Hematopoietic multipotent progenitor cell treated with erythropoietin and hydrocortisone succinate and interleukin-3 and kit ligand, for 15 days (in vitro differentiated cells): ENCODE measurements at regions not wholly inside any gene's neighbourhood (a gene's known extent, or its start where the extent isn't known, plus 50 kb on each side); places are given as distances from the start of the nearest gene placed in this dataset.
"Not testable (repeated sequence)": the region's sequence is repeated elsewhere in the genome, so short reads cannot be mapped to it uniquely, and the experiment has no call there.

Experiments
- DNase-seq: peaks from one replicate; pipeline ENCODE4 v3.0.0-alpha.2; 2015; ENCODE audit warnings: low spot score

DNA sequence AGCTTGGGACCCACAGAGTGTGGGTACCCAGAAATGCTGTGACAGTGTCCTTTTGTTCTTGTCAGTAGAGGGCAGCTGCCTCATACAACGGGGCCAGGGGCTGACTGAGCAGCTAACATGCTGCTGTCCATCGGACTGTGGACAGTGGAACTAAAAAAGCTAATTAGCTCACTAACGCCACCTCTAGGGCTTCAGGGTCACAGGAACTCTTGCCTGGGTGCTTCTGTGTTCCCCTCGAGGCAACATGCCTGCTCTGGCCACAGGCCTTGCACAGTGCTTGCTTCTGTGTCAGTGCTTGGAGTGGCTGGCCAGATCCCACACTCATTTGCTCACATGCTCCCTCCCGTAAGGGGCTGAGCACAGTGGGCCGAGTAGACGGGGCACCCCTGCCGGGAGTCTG, 377.0 kb downstream of the OLFM4 start:
- DNase-seq: no peak

DNA sequence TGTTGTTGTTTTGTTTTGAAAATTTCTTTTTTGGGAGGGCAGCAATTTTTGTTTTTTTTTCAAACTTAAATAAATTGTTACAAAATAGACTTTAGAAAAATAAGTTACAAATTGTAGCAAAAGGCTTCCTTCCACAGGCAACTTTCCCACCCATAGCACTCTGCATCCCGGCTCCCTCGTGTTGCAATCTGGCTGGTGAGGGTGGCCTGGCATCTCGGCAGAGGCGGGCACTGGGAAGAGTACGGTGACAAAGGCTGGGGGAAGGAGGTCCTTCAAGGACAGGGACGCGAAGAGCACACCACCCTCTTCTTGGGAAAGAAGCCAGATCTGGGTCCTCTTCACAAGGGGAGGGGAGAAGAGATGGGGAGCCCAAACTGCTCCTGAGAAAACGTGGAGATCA, 379.7 kb downstream of the OLFM4 start:
- DNase-seq: no peak

DNA sequence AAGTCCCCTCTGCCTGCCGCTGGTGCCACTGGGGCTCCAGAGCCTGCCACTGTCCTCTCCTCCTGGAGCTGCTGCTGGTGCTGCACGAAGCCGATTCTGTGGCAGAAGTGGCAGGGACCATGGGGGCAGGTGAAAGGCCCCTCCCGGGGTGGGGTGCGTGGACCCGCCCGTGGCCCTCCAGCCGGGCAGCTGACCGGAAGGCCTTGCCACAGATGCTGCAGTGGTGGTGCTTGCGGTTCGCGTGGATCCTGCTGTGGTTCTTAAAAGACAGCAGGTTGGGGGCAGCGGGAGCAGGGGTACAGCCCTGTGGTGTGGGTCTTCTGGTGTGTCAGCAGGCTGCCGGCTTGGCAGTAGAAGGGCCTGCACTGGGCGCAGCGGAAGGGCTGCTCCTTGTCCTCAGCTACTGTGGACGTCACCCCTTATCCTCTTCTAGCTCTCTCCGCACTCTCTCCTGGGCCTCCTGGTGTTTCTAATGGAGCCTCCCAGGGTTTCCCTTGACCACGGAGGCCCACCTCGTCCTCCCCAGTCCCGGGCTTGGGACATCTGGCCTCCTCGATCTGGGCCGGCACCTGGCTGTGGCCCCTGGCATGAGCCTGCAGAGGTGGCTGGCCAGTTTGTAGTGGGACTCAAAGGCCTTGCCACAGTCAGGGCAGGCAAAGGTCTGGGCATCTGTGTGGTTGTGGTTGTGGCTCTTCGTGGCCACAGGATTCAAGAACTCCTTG, 380.4 kb downstream of the OLFM4 start:
- no peak for DNase-seq

DNA sequence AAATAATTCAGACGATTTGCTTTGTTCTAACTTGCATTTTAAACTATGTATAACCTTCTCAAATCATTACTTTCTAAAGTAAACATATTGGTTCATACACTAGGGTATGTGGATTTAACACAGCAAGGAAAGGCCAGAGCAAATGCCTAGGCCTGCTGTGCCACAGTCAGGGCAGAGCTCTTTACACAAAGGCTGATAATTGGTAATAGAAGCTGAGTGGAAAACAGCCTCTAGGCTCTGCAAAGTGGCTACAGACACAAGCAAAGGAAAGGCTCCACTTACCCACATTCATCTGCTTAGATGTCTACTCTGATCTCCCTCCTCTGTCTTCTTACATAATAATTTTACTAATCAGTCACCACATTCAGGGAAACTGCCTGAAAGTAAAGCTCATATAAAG, 382.9 kb downstream of the OLFM4 start:
- no peak for DNase-seq

DNA sequence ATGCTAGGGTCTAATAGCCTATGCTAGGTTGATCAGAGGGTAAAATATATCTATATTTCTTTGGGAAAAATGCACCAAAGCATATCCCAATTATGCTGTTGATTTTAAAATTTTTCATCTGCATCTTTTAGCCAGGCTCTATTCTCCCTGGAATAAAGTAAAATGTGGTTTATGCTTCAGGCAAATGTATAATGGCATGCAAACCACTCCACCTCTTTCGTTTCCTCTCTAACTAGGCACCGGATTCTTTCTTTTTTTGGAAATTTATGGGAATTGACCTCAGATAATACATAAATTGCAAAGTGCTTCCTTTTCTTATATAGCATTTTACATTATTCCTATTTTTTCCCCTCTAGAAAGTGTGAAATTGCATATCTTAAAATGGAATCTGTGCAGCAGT, 386.5 kb downstream of the OLFM4 start:
- no peak for DNase-seq

DNA sequence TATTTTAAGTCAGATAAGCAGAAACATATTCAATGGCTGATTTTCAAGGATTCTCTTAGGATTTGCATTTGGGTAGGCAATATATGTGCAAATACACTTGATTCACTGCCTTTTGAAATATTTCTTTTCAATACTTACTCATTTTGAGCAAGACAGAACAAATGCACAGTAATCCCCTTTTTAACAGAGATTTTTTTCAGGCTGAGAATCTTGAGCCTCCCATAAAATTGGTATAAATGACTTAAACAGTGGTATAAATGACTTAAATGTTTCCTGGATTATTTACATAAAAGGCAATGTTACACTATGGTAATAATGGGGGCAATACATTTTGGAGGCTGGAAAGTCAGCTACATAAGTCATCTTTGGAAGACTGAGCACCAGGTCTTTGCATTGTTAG, 389.0 kb downstream of the OLFM4 start:
- DNase-seq: no peak

DNA sequence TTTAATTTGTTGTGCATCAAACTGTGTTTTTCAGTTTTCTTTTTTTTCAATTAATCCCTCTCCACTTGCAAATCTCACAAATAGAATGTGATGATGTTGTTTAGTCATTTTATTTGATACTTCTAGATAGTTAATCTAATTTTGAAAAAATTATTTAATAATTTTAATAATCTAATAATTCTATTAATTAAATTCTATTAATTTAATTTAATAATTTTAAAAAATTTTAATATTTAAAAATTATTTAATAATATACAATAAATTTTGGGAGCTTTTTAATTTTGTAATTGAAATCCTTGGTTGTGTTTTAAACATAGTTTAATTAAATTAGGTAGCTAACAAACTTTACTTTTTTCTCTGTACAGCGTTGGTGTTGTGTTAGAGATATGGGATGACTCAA, 393.8 kb downstream of the OLFM4 start:
- DNase-seq: no peak

DNA sequence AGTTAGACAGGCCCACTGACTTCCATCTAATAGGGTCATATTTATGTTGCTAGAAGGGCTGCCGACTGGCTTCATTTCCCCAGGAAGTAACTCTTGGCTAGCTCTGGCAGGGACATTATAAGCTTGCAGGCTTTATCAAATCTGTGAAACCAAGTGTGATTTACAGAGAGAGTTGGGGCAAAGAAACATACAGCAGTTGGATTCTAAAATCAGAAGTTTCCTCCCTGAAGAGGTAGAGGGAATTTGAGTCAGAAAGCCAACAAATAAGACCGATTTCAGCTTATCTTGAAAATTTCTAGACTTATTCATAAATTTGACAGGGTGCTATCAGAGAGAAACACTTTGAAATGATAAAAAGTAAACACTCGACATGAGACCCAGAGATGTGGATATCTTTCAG, 407.8 kb downstream of the OLFM4 start:
- DNase-seq: no peak

DNA sequence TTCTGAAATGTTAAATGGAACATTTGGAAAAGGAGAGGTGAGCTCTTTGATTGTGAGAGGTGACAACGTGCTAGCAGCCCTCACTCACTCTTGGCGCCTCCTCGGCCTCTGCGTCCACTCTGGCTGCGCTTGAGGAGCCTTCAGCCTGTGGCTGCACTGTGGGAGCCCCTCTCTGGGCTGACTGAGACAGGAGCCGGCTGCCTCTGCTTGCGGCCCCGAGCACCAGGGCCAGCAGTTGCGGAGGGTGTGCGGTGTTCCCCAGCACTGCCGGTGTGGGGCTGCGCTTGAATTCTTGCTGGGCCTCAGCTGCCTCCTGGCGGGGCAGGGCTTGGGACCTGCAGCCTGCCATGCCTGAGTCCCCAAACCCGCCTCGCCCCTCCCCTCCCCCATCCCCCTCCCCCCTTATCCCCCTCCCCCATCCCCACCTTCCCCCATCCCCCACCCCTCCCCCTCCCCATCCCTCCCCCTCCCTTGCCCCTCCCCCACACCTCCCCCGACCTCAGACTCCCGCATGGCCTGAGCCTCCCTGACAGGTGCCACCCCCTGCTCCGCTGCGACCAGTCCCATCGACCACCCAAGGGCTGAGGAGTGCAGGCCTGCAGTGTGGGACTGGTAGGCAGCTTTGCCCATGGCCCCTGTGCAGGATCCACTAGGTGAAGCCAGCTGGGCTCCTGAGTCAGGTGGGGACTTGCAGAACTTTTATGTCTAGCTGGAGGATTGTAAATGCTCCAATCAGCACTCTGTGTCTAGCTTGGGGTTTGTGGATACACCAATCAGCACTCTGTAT, 411.0 kb downstream of the OLFM4 start:
- no peak for DNase-seq

DNA sequence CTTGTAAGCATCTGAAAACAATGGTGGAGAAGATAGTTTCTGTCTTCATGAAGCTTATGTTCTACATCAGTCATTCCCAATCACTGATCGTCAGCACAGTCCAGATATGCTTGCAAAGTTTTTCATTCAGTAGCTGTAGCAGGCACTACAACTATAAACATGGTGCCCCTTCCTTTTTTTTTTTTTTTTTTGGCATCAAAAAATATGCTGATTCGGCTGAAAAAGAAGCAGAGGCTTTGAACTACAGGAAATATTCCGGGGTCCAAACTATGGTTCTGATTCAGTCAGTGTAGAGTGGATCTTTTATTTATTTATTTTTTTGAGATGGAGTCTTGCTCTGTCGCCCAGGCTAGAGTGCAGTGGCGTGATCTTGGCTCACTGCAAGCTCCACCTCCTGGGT, 414.4 kb downstream of the OLFM4 start:
- no peak for DNase-seq

DNA sequence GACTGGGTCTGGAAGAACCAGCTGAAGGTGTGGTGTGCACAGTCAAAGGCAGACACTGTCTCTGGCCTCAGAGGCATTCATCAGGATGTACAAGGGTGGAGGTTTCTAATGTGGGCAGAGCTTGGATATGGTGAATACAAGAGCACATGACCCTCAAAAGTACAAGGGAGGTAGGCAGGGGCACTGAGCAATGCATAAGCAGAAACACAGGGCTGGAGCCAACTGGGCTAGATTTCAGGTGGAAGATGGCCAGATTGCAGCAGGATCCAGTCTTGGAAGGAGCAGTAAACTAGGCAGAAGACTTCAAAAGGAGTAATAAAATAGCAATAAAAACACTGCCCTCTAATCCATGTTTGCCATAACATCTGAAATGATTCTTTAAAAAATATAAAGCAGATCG, 417.1 kb downstream of the OLFM4 start:
- DNase-seq: no peak

DNA sequence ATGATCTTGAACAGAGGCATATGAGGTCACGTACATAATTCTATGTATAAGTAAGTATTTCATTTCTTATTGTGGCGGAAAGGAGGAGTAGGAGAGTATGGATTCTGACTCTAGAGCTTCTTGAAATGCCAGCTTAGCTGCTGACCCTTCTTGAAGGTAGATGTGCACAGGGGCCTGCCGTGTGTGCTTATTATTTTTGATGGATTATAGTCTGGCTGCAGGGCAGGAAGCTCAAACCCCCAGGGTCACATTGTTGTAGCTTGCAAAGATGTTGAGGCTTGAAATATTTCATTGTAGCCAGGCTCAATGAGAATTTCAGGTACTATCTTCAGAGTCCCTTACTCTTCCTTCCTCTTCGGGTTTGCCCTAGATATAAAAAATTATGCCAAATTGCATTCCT, 418.8 kb downstream of the OLFM4 start:
- no peak for DNase-seq

DNA sequence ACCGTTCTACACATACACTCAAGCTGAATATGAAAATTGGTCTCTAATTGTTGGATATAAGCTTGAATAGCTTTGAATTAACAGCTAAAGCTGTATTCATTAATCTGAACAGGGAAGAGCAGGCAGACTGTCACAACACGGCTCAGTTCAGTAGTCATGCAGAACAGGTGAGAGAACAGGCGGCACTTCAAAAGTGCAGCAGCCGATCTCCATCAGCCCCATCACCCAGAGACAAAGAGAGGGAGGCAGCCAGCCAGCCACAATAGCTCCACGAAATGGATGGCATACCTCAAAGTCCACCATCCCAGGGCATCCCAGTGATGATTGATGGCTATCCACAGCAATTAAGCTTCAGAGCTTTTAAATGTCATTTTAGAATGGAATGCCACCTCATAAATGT, 419.2 kb downstream of the OLFM4 start:
- DNase-seq: no peak

DNA sequence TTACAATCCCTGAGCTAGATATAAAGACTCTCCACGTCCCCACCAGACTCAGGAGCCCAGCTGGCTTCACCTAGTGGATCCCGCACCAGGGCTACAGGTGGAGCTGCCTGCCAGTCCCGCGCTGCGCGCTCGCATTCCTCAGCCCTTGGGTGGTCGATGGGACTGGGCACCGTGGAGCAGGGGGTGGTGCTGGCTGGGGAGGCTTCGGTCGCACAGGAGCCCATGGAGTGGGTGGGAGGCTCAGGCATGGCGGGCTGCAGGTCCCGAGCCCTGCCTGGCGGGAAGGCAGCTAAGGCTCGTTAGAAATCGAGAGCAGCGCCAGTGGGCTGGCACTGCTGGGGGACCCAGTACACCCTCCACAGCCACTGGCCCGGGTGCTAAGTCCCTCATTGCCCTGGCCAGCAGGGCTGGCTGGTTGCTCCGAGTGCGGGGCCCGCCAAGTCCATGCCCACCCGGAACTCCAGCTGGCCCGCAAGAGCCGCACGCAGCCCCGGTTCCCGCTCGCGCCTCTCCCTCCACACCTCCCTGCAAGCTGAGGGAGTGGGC, 423.7 kb downstream of the OLFM4 start:
- DNase-seq: not testable (repeated sequence)

DNA sequence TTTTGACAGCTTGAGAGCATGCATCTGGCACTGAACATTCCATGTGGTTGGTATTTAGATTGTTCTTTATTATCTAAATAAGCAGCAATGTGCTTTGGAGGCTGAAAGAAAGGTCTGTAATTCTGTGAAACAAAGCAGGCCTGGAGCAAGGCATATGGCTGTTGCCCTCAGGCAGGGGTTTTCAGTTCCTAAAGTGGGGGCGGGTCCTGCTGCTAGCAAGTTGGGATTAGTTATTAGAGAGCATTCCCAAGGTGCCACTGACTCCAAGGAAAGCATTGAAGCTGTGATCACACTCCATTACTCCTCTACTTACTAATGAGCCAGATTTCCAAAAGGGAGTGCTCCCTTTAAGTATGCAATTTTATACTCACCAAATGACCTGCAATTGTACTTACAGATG, 432.2 kb downstream of the OLFM4 start:
- no peak for DNase-seq

DNA sequence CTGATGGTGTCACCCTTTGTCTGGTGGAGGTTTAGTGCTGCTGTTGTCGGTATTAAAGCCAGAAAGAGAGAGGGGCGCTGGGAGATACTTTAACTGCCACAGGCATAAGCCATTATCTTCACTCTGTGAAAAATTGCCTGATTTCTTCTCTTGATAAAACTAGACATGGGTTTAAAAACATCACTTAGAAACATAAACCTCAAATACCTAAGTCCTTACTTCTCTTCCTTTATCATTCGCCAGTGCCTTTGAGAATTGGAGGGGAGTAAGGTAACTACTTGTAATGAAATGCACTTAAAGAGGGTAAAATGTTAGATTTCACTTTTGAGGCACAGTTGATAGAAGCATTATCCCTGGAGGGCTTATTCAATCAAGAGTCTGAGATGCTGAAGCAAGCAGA, 434.5 kb downstream of the OLFM4 start:
- DNase-seq: no peak

DNA sequence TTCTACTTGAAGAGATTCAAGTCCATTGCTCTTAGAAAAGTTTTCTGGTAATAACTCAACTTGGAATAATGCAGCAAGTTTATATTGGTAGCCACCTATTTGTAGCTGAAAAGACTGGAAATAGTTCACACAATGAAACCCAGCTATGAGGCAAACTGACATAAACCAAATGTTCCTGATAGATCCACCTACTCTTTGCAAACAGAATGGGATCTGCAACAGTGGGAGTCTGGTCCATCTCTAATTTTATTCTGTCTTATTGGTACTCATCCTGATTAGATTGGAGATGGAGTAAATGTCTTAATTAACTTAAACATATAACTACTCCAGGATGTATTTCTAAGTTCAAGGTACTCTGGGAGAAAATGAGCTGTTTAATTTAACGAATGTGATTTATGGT, 438.0 kb downstream of the OLFM4 start:
- no peak for DNase-seq

DNA sequence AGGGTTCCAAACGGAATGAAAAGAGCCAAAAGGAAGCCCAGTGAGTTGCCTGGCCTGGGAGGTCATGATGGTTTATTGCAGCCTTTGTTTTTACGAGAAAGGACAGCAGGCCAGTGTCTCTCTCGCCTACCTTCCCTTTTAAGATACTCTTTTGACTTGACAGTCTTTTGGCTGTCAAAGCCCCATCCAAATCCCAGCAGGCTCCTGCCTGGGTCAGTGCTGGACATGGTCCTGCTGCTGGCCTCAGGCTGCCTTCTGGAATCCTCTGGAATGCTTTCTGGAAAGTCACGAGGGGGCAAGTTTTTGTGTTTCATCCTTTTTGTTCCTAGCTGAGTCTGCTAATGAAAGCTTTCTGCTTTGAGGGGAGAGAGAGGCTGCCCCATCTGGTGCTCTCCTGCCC, 444.8 kb downstream of the OLFM4 start:
- DNase-seq: no peak

DNA sequence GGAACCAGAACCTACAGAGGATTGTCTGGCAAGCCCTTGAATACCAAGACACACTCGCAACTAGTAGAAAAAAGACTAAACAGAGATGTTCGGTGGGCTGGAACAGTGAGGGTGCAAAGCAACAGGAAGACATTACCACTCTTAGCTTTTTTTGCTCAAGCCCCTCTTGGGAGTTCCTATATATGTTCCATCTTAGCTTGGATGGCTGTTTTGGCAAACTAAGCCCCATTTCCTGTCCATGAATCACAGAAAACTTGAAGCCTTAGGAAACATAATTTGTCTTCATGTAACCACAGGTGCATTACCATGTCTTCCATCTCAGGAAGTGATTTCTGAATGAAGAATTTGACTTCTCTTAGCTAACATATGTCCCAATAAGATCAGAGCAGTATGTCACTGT, 446.3 kb downstream of the OLFM4 start:
- DNase-seq: no peak

DNA sequence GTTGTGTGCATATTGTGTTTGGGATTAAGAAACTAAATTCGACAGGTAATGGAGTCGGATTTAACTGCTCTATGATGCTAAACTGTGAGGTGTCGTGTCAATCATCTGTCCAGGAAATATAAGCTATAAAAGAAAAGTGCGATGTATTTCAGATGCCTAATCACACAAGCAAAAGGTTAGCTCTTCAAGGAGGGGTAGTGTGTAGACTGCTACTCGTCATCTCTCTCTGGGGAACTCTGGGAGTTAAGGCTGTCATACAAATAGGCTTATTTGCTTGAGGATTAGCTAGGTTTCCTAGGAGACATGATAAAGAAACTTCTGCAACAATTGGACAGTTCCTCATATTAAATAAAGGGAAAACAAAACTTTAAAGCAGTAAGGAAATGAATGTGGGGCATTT, 462.1 kb downstream of the OLFM4 start:
- no peak for DNase-seq

DNA sequence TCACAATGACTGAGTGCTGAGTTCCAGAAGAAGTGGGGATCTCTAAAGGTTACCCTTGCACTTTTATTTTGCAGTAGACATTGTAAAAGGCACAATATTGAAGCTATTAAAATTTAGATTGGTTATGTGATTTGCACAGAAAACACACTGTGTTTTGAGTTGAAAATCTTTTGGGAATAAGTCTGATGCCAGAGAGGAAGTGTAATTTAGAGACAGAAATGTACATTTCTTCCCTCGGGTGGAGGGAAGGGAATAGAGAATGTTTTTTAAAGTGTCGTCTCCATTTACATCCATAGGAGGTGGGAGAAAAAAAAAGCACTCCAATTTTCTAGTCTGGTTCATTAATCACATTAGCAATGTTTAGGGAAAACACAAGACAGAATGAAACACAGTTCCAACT, 465.8 kb downstream of the OLFM4 start:
- no peak for DNase-seq

DNA sequence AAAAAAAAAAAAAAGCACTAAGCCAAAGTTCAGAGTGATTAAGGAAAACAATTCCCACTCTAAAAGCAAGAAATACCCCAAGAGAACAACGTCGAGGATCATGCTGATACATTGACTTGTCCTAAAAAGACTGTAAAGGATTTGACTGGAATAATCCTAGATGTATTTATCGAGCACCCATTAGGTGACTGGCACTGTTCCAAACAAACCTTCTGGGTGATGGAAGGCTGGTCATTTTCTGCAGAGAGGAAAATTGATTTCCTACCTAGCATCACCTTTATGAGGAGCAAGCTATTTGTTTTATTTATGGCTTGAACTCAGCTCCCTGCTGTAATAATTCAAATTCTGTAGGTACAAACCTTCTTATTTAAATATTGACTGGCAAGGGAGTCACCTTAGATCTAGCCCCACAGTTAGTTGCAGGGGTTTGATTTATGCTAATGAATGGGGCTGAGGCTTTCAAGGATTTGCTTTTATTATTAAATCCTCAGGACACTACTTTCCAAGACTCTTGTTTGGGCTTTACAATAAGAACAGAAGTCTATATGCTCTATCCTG, 471.0 kb downstream of the OLFM4 start:
- DNase-seq: no peak

DNA sequence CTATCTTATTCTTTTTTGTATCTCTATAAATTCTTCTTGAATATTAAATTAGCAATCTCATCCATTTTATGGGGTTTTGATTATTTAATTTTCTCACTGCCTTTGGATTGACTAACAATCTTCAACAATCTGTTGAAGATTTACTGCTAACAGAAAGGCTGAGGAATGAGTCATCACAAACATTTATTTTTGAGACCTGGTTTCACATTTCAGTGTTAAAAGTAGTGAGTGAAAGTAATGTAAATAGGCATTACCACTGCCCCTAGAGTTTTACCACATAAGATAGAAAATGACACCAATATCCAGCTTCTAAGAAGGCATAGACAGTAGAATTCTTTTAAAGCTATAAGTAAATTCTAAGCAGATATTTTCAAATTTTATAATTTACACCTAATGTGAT, 472.8 kb downstream of the OLFM4 start:
- no peak for DNase-seq
